Caco-2 (cell line): ENCODE measurements at regions not wholly inside any gene's neighbourhood (a gene's known extent, or its start where the extent isn't known, plus 50 kb on each side); places are given as distances from the start of the nearest gene placed in this dataset.

Experiments used
- BruUV-seq: library from RNA; stranded (reverse); fragments of 400-500 nt; replicated peaks from 2 replicates; lab custom pipeline; 2021; lab: Mats Ljungman, UMichigan
- CTCF ChIA-PET: fragments of 300-600 bp; sonication (Branson Sonifier 250); formaldehyde crosslinking; loops from one replicate; lab custom pipeline; 2022; ENCODE audit warnings: antibody characterized with exemption; lab: Charles Lee
- POLR2A ChIA-PET: fragments of 300-600 bp; sonication (Branson Sonifier 250); formaldehyde crosslinking; loops from one replicate; lab custom pipeline; 2022; ENCODE audit warnings: antibody characterized with exemption; lab: Charles Lee
- DNase-seq, 2 experiments: peaks; one replicate each; pipeline versions ENCODE4 v3.0.0 to v3.0.0-alpha.2; 2020 to 2022
- H3K27me3 ChIP-seq: replicated peaks from 2 replicates; pipeline ENCODE4 v1.6.0; 2011; ENCODE audit warnings: low read length; ENCODE audit not compliant: control insufficient read depth, insufficient read depth
- H3K36me3 ChIP-seq: 2 replicates; pipeline ENCODE4 v1.5.1; 2011; ENCODE audit warnings: low read length; ENCODE audit not compliant: control insufficient read depth, insufficient read depth
- H3K4me1 ChIP-seq: fragments of 250-450 bp; sonication (Bioruptor Pico); 2 replicates; pipeline ENCODE4 v1.5.1; 2020; ENCODE audit warnings: mild to moderate bottlenecking
- H3K4me3 ChIP-seq: 2 replicates; pipeline ENCODE4 v1.5.1; 2011; ENCODE audit warnings: low read depth, mild to moderate bottlenecking, control low read depth, low read length
- H3K9me3 ChIP-seq: fragments of 250-450 bp; sonication (Bioruptor Pico); 2 replicates; pipeline ENCODE4 v1.5.1; 2020; ENCODE audit warnings: mild to moderate bottlenecking, moderate library complexity
- H3K27ac Mint-ChIP-seq: one replicate; pipeline ENCODE4 v1.8.0; 2022; ENCODE audit warnings: mixed read lengths; ENCODE audit not compliant: unreplicated experiment
- H3K27me3 Mint-ChIP-seq: one replicate; pipeline ENCODE4 v1.8.0; 2022; ENCODE audit warnings: mixed read lengths; ENCODE audit not compliant: insufficient read depth, unreplicated experiment
- H3K36me3 Mint-ChIP-seq: one replicate; pipeline ENCODE4 v1.8.0; 2022; ENCODE audit warnings: mild to moderate bottlenecking, mixed read lengths; ENCODE audit not compliant: insufficient read depth, unreplicated experiment
- H3K4me1 Mint-ChIP-seq: one replicate; pipeline ENCODE4 v1.8.0; 2022; ENCODE audit warnings: low read depth, mixed read lengths; ENCODE audit not compliant: unreplicated experiment
- H3K4me3 Mint-ChIP-seq: one replicate; pipeline ENCODE4 v1.8.0; 2022; ENCODE audit warnings: mild to moderate bottlenecking, moderate library complexity, mixed read lengths; ENCODE audit not compliant: unreplicated experiment
- H3K9me3 Mint-ChIP-seq: one replicate; pipeline ENCODE4 v1.8.0; 2022; ENCODE audit warnings: mixed read lengths; ENCODE audit not compliant: unreplicated experiment
- CTCF ChIP-seq, 2 experiments: fragments of 200-600 bp in 1 of 2; IDR thresholded peaks; 1 replicate in 1 of 2; 2 replicates in 1 of 2; pipeline versions ENCODE4 v1.5.1 to v1.8.0; 2011 to 2022; ENCODE audit warnings: antibody characterized with exemption in 1 of 2, control low read depth in 1 of 2, inconsistent platforms in 1 of 2, low read depth in 1 of 2, low read length in 1 of 2, mild to moderate bottlenecking in 1 of 2, moderate library complexity in 1 of 2; ENCODE audit not compliant: insufficient read depth in 1 of 2, severe bottlenecking in 1 of 2, unreplicated experiment in 1 of 2
- intact Hi-C: fragments of 100-400 bp; cut with micrococcal nuclease; formaldehyde crosslinking; loops from one replicate; pipeline ENCODE4 v1.10.0; 2022; ENCODE audit not compliant: unreplicated experiment

- no peak overlapping the region for H3K27ac Mint-ChIP-seq
- no peaks in the 10 kb centered on the region for H3K9me3 ChIP-seq
- intact Hi-C loops, result no loop called here
- peaks cover 11% of the 10 kb centered on the region for H3K4me1 ChIP-seq
- H3K4me3 Mint-ChIP-seq, result no peak overlapping the region
- no peaks in the 10 kb centered on the region for H3K36me3 ChIP-seq
- ChIA-PET POLR2A (no interaction called here), CTCF (no interaction called here)
- no peaks in the 10 kb centered on the region for H3K27me3 Mint-ChIP-seq
- H3K4me3 ChIP-seq, result no peak overlapping the region
- no peaks in the 10 kb centered on the region for H3K36me3 Mint-ChIP-seq
- no peak for TF ChIP-seq CTCF (IDR thresholded peaks at IDR 0.05; ENCODE audit: insufficient read depth in 1 of 2, low read depth in 1 of 2, low read length in 1 of 2, severe bottlenecking in 1 of 2, unreplicated experiment in 1 of 2)
- BruUV-seq, result no TSS peak
- H3K27me3 ChIP-seq, result no peaks in the 10 kb centered on the region
- no peak for DNase-seq
- H3K9me3 Mint-ChIP-seq, result no peaks in the 10 kb centered on the region
- H3K4me1 Mint-ChIP-seq, result peaks cover 15% of the 10 kb centered on the region
Measured at GRCh38 chr2:204365811-204366210, 179.5 kb upstream of the PARD3B start.

- ChIA-PET POLR2A (no interaction called here), CTCF (no interaction called here)
- Mint-ChIP-seq H3K27me3 (no peaks in the 10 kb centered on the region), H3K4me3 (no peak overlapping the region), H3K4me1 (peaks cover 8% of the 10 kb centered on the region), H3K27ac (no peak overlapping the region), H3K9me3 (no peaks in the 10 kb centered on the region), H3K36me3 (no peaks in the 10 kb centered on the region)
- no TSS peak for BruUV-seq
- H3K27me3 ChIP-seq, result no peaks in the 10 kb centered on the region
- peaks cover 6% of the 10 kb centered on the region; the same call in 1 of the 2 replicates for H3K4me1 ChIP-seq
- DNase-seq, result no peak
- no peak overlapping the region for H3K4me3 ChIP-seq
- intact Hi-C loops, result no loop called here
- no peak for TF ChIP-seq CTCF (IDR thresholded peaks at IDR 0.05; ENCODE audit: insufficient read depth in 1 of 2, low read depth in 1 of 2, low read length in 1 of 2, severe bottlenecking in 1 of 2, unreplicated experiment in 1 of 2)
- H3K36me3 ChIP-seq, result no peaks in the 10 kb centered on the region
- H3K9me3 ChIP-seq, result no peaks in the 10 kb centered on the region
Measured at GRCh38 chr2:204367466-204367865, 177.8 kb upstream of the PARD3B start.

- H3K27me3 Mint-ChIP-seq, result no peaks in the 10 kb centered on the region
- H3K4me1 Mint-ChIP-seq, result peaks cover 7% of the 10 kb centered on the region
- no peaks in the 10 kb centered on the region for H3K36me3 Mint-ChIP-seq
- Histone ChIP-seq H3K9me3 (no peaks in the 10 kb centered on the region), H3K27me3 (no peaks in the 10 kb centered on the region), H3K4me3 (no peak overlapping the region), H3K36me3 (no peaks in the 10 kb centered on the region), H3K4me1 (peaks cover 6% of the 10 kb centered on the region; the same call in 1 of the 2 replicates)
- ChIA-PET CTCF (no interaction called here), POLR2A (no interaction called here)
- intact Hi-C loops, result no loop called here
- H3K9me3 Mint-ChIP-seq, result no peaks in the 10 kb centered on the region
- no peak overlapping the region for H3K27ac Mint-ChIP-seq
- BruUV-seq, result no TSS peak
- H3K4me3 Mint-ChIP-seq, result no peak overlapping the region
- DNase-seq, result no peak
- TF ChIP-seq CTCF (IDR thresholded peaks at IDR 0.05; ENCODE audit: insufficient read depth in 1 of 2, low read depth in 1 of 2, low read length in 1 of 2, severe bottlenecking in 1 of 2, unreplicated experiment in 1 of 2), result no peak
Measured at GRCh38 chr2:204370172-204370718, 175.0 kb upstream of the PARD3B start.
